Trophoblast cell (in vitro differentiated cells and primary cell): ENCODE measurements at regions not wholly inside any gene's neighbourhood (a gene's known extent, or its start where the extent isn't known, plus 50 kb on each side); places are given as distances from the start of the nearest gene placed in this dataset.

Source experiments
- DNase-seq, 2 donors: peaks; one replicate each; pipeline ENCODE4 v3.0.0-alpha.2; 2016
- H2AFZ ChIP-seq: 2 replicates; pipeline ENCODE4 v1.6.1; 2013; ENCODE audit warnings: low read length, moderate library complexity, mild to moderate bottlenecking; ENCODE audit not compliant: insufficient read depth, poor library complexity
- H2AK5ac ChIP-seq: 2 replicates; pipeline ENCODE4 v1.6.1; 2013; ENCODE audit warnings: mild to moderate bottlenecking, low read length
- H2BK120ac ChIP-seq: 2 replicates; pipeline ENCODE4 v1.6.1; 2013; ENCODE audit warnings: low read length, mild to moderate bottlenecking, moderate library complexity; ENCODE audit not compliant: insufficient read depth, poor library complexity
- H2BK12ac ChIP-seq: 2 replicates; pipeline ENCODE4 v1.6.1; 2013; ENCODE audit warnings: mild to moderate bottlenecking, low read length, moderate library complexity
- H2BK5ac ChIP-seq: 2 replicates; pipeline ENCODE4 v1.6.1; 2013; ENCODE audit warnings: low read length, low read depth, moderate library complexity, mild to moderate bottlenecking; ENCODE audit not compliant: poor library complexity
- H3K14ac ChIP-seq: 2 replicates; pipeline ENCODE4 v1.6.1; 2013; ENCODE audit warnings: mild to moderate bottlenecking, low read length
- H3K18ac ChIP-seq: 2 replicates; pipeline ENCODE4 v1.6.1; 2013; ENCODE audit warnings: mild to moderate bottlenecking, low read length
- H3K23ac ChIP-seq: 2 replicates; pipeline ENCODE4 v1.6.1; 2013; ENCODE audit warnings: low read length
- H3K27ac ChIP-seq: 2 replicates; pipeline ENCODE4 v1.5.1; 2013; ENCODE audit warnings: low read depth, mild to moderate bottlenecking, inconsistent platforms, low read length, moderate library complexity
- H3K27me3 ChIP-seq: 2 replicates; pipeline ENCODE4 v1.6.1; 2013; ENCODE audit warnings: inconsistent platforms, mild to moderate bottlenecking, low read length, moderate library complexity; ENCODE audit not compliant: insufficient read depth
- H3K36me3 ChIP-seq, 2 experiments: 1 replicate in 1 of 2; 2 replicates in 1 of 2; pipeline ENCODE4 v1.6.1; 2013; ENCODE audit warnings: low read length in 2 of 2, mild to moderate bottlenecking in 2 of 2, moderate library complexity in 1 of 2; ENCODE audit not compliant: insufficient read depth in 2 of 2, control insufficient read depth in 1 of 2
- H3K4ac ChIP-seq: 2 replicates; pipeline ENCODE4 v1.6.1; 2013; ENCODE audit warnings: low read depth, mild to moderate bottlenecking, low read length, moderate library complexity
- H3K4me1 ChIP-seq, 2 experiments: 1 replicate in 1 of 2; 2 replicates in 1 of 2; pipeline ENCODE4 v1.6.1; 2013; ENCODE audit warnings: low read length in 2 of 2, mild to moderate bottlenecking in 2 of 2, moderate library complexity in 1 of 2; ENCODE audit not compliant: insufficient read depth in 2 of 2, control insufficient read depth in 1 of 2
- H3K4me2 ChIP-seq: 2 replicates; pipeline ENCODE4 v1.6.1; 2013; ENCODE audit warnings: inconsistent platforms, mild to moderate bottlenecking, low read length, moderate library complexity
- H3K4me3 ChIP-seq: 2 replicates; pipeline ENCODE4 v1.5.1; 2013; ENCODE audit warnings: mild to moderate bottlenecking, low read depth, low read length, inconsistent platforms
- H3K79me1 ChIP-seq: one replicate; pipeline ENCODE4 v1.6.1; 2013; ENCODE audit warnings: low read length
- H3K79me2 ChIP-seq: 2 replicates; pipeline ENCODE4 v1.6.1; 2013; ENCODE audit warnings: low read length, mild to moderate bottlenecking; ENCODE audit not compliant: control insufficient read depth, insufficient read depth, poor library complexity
- H3K9ac ChIP-seq: 2 replicates; pipeline ENCODE4 v1.6.1; 2013; ENCODE audit warnings: mild to moderate bottlenecking, low read length
- H3K9me3 ChIP-seq: 2 replicates; pipeline ENCODE4 v1.6.1; 2013; ENCODE audit warnings: low read depth, mild to moderate bottlenecking, control low read depth, inconsistent platforms, low read length; ENCODE audit not compliant: insufficient read depth
- H4K12ac ChIP-seq: 2 replicates; pipeline ENCODE4 v1.6.1; 2013; ENCODE audit warnings: low read depth, mild to moderate bottlenecking, low read length, moderate library complexity
- H4K8ac ChIP-seq: 2 replicates; pipeline ENCODE4 v1.6.1; 2013; ENCODE audit warnings: low read depth, mild to moderate bottlenecking, low read length, moderate library complexity
- H4K91ac ChIP-seq: one replicate; pipeline ENCODE4 v1.6.1; 2013; ENCODE audit warnings: low read depth, mild to moderate bottlenecking, low read length, moderate library complexity
- WGBS: extraction: QIAGEN DNeasy Blood & Tissue Kit; methylation state at CpG from one replicate; pipeline ENCODE4 v1.1.7; 2013; ENCODE audit warnings: missing lambda C conversion rate; ENCODE audit not compliant: insufficient read length, insufficient coverage; ENCODE audit errors: extremely low coverage; 5-methylcytosine and 5-hydroxymethylcytosine counted together

GRCh38 chr4:52483186-52483890 lies 175.8 kb downstream of the USP46 start:
- Histone ChIP-seq H2BK120ac (no peak overlapping the region), H3K27me3 (no peaks in the 10 kb centered on the region)
- no CpG with 5 or more reads among the region's 2 CpGs for WGBS

GRCh38 chr4:52507774-52508173 lies 151.3 kb downstream of the USP46 start:
- Histone ChIP-seq H3K4me2 (no peak overlapping the region), H3K23ac (no peak overlapping the region), H3K9me3 (no peaks in the 10 kb centered on the region), H2BK5ac (no peak overlapping the region), H3K79me1 (no peaks in the 10 kb centered on the region), H2BK120ac (no peak overlapping the region), H3K36me3 (no peaks in the 10 kb centered on the region), H3K4me1 (no peaks in the 10 kb centered on the region), H2BK12ac (no peak overlapping the region), H3K4ac (no peak overlapping the region), H3K79me2 (no peaks in the 10 kb centered on the region), H2AFZ (no peak overlapping the region), H3K27me3 (no peaks in the 10 kb centered on the region), H2AK5ac (no peak overlapping the region), H4K91ac (no peak overlapping the region), H3K27ac (no peak overlapping the region), H3K4me3 (no peak overlapping the region), H3K9ac (no peak overlapping the region), H4K8ac (no peak overlapping the region), H3K18ac (no peak overlapping the region), H3K14ac (no peak overlapping the region), H4K12ac (no peak overlapping the region)
- no peak for DNase-seq
- WGBS = no CpG with 5 or more reads among the region's 1 CpG

More at GRCh38 chr4:52483186-52483890, 175.8 kb downstream of the USP46 start:
- H2AFZ ChIP-seq = no peak overlapping the region
- H2AK5ac ChIP-seq = no peak overlapping the region
- no peaks in the 10 kb centered on the region for H3K79me2 ChIP-seq
- no peak overlapping the region for H3K18ac ChIP-seq
- H3K4me2 ChIP-seq = no peak overlapping the region
- H3K14ac ChIP-seq = no peak overlapping the region
- no peak overlapping the region for H4K8ac ChIP-seq
- no peak overlapping the region for H3K27ac ChIP-seq
- no peak overlapping the region for H4K12ac ChIP-seq
- no peak overlapping the region for H3K9ac ChIP-seq
- DNase-seq = no peak
- no peak overlapping the region for H3K4ac ChIP-seq
- no peak overlapping the region for H4K91ac ChIP-seq
- no peaks in the 10 kb centered on the region for H3K4me1 ChIP-seq
- no peak overlapping the region for H3K4me3 ChIP-seq
- no peak overlapping the region for H3K23ac ChIP-seq
- no peak overlapping the region for H2BK12ac ChIP-seq
- no peaks in the 10 kb centered on the region for H3K79me1 ChIP-seq
- H3K9me3 ChIP-seq = no peaks in the 10 kb centered on the region
- no peaks in the 10 kb centered on the region for H3K36me3 ChIP-seq
- no peak overlapping the region for H2BK5ac ChIP-seq

- Histone ChIP-seq H3K4ac (no peak overlapping the region), H3K4me2 (no peak overlapping the region), H3K23ac (no peak overlapping the region), H2AFZ (no peak overlapping the region), H2BK120ac (no peak overlapping the region), H3K14ac (no peak overlapping the region), H2AK5ac (no peak overlapping the region), H3K9ac (no peak overlapping the region), H3K79me2 (no peaks in the 10 kb centered on the region), H4K91ac (no peak overlapping the region), H3K18ac (no peak overlapping the region), H3K27ac (no peak overlapping the region), H3K27me3 (no peaks in the 10 kb centered on the region), H3K79me1 (no peaks in the 10 kb centered on the region), H4K8ac (no peak overlapping the region), H2BK5ac (no peak overlapping the region), H2BK12ac (no peak overlapping the region), H3K36me3 (no peaks in the 10 kb centered on the region), H3K4me3 (no peak overlapping the region), H4K12ac (no peak overlapping the region), H3K4me1 (no peaks in the 10 kb centered on the region), H3K9me3 (no peaks in the 10 kb centered on the region)
- DNase-seq = no peak
- WGBS = no CpG with 5 or more reads among the region's 3 CpGs
Measured at GRCh38 chr4:52510939-52511565, 148.0 kb downstream of the USP46 start.

- H2BK5ac ChIP-seq = no peak overlapping the region
- no peak overlapping the region for H4K91ac ChIP-seq
- no peak overlapping the region for H3K23ac ChIP-seq
- H4K8ac ChIP-seq = no peak overlapping the region
- no peak overlapping the region for H3K18ac ChIP-seq
- DNase-seq = no peak
- H3K9me3 ChIP-seq = no peaks in the 10 kb centered on the region
- no CpG with 5 or more reads among the region's 2 CpGs for WGBS
- no peaks in the 10 kb centered on the region for H3K36me3 ChIP-seq
- no peak overlapping the region for H3K27ac ChIP-seq
- H3K27me3 ChIP-seq = no peaks in the 10 kb centered on the region
- H2AK5ac ChIP-seq = no peak overlapping the region
- no peak overlapping the region for H3K4ac ChIP-seq
- H3K4me2 ChIP-seq = no peak overlapping the region
- H3K4me1 ChIP-seq = no peaks in the 10 kb centered on the region
- H4K12ac ChIP-seq = no peak overlapping the region
- H2AFZ ChIP-seq = no peak overlapping the region
- no peak overlapping the region for H3K4me3 ChIP-seq
- H3K14ac ChIP-seq = no peak overlapping the region
- no peak overlapping the region for H2BK120ac ChIP-seq
- H3K79me1 ChIP-seq = no peaks in the 10 kb centered on the region
- no peak overlapping the region for H2BK12ac ChIP-seq
- no peaks in the 10 kb centered on the region for H3K79me2 ChIP-seq
- no peak overlapping the region for H3K9ac ChIP-seq
Measured at GRCh38 chr4:52511825-52512224, 147.3 kb downstream of the USP46 start.
